K562 (cell line): ENCODE measurements at regions not wholly inside any gene's neighbourhood (a gene's known extent, or its start where the extent isn't known, plus 50 kb on each side); places are given as distances from the start of the nearest gene placed in this dataset.

Experiments
- ATAC-seq: fragments of 200-7000 bp; cut with Tn5 transposase; 3 replicates; pipeline ENCODE4 v1.9.1; 2020; ENCODE audit warnings: moderate library complexity
- BruUV-seq: library from RNA; stranded (reverse); fragments of 400-500 nt; replicated peaks from 2 replicates; lab custom pipeline; 2021; lab: Mats Ljungman, UMichigan
- CTCF ChIA-PET: fragments of 300-600 bp; formaldehyde crosslinking; extraction: SDS; loops from one replicate; lab custom pipeline; 2021; ENCODE audit warnings: low intra/inter-chr PET ratio; lab: Yijun Ruan, JAX
- POLR2A ChIA-PET: fragments of 300-600, 350-650 bp; sonication (Branson Sonifier 250); formaldehyde crosslinking; extraction: SDS; loops from one replicate; lab custom pipeline; 2021; ENCODE audit warnings: antibody characterized with exemption, inconsistent platforms; lab: Yijun Ruan, JAX
- DNase-seq, 4 experiments: peaks; one replicate each; pipeline versions ENCODE4 v3.0.0 to v3.0.0-alpha.2; 2011 to 2018; ENCODE audit warnings: low spot score in 3 of 4, mixed read lengths in 3 of 4; ENCODE audit errors: extremely low read depth in 1 of 4
- FAIRE-seq: peaks from 2 replicates; lab custom pipeline; 2011; peaks lifted over from hg19 to GRCh38; lab: Jason Lieb, UNC
- H2AFZ ChIP-seq: 2 replicates; pipeline ENCODE4 v1.6.0; 2011; ENCODE audit warnings: low read depth, low read length, control low read depth, inconsistent platforms
- H3K27ac ChIP-seq: fragments of 200-600 bp; 3 replicates; pipeline ENCODE4 v1.8.0; 2011; ENCODE audit warnings: low read depth, mild to moderate bottlenecking, control low read depth, inconsistent platforms, low read length, moderate library complexity, mixed read lengths; ENCODE audit errors: extremely low read depth
- H3K27me3 ChIP-seq, 2 experiments: fragments of 300-600 bp in 1 of 2; 2 replicates in 1 of 2; 3 replicates in 1 of 2; pipeline versions ENCODE4 v1.6.0 to v1.8.0; 2011; ENCODE audit warnings: inconsistent platforms in 2 of 2, low read length in 2 of 2, mild to moderate bottlenecking in 1 of 2, mixed read lengths in 1 of 2, moderate library complexity in 1 of 2; ENCODE audit not compliant: control insufficient read depth in 2 of 2, insufficient read depth in 2 of 2
- H3K36me3 ChIP-seq: fragments of 300-600 bp; 3 replicates; pipeline ENCODE4 v1.8.0; 2011; ENCODE audit warnings: mild to moderate bottlenecking, low read length, inconsistent platforms; ENCODE audit not compliant: control insufficient read depth, insufficient read depth
- H3K4me1 ChIP-seq, 2 experiments: fragments of 200-600 bp in 1 of 2; replicated peaks in 1 of 2; 2 replicates in 1 of 2; 3 replicates in 1 of 2; pipeline versions ENCODE4 v1.5.1 to v1.8.0; 2011; ENCODE audit warnings: inconsistent platforms in 2 of 2, low read length in 2 of 2, mild to moderate bottlenecking in 1 of 2, mixed read lengths in 1 of 2, moderate library complexity in 1 of 2; ENCODE audit not compliant: control insufficient read depth in 2 of 2, insufficient read depth in 2 of 2
- H3K4me2 ChIP-seq: 2 replicates; pipeline ENCODE4 v1.6.1; 2011; ENCODE audit warnings: low read length, control low read depth, inconsistent platforms, mixed read lengths; ENCODE audit not compliant: insufficient read depth
- H3K4me3 ChIP-seq: fragments of 200-600 bp; sonication (generic), shearing (Covaris generic); 2 replicates; pipeline ENCODE4 v1.5.1; 2016; ENCODE audit warnings: control low read depth, inconsistent platforms
- H3K79me2 ChIP-seq: fragments of 200-600 bp; 3 replicates; pipeline ENCODE4 v1.8.0; 2011; ENCODE audit warnings: low read length, inconsistent platforms; ENCODE audit not compliant: control insufficient read depth, insufficient read depth
- H3K9ac ChIP-seq, 2 experiments: 2 replicates each; pipeline versions ENCODE4 v1.6.0 to v1.6.1; 2011; ENCODE audit warnings: low read depth in 2 of 2, low read length in 2 of 2, control low read depth in 1 of 2, inconsistent platforms in 1 of 2, mild to moderate bottlenecking in 1 of 2, mixed read lengths in 1 of 2; ENCODE audit not compliant: insufficient read depth in 1 of 2
- H3K9me1 ChIP-seq: one replicate; pipeline ENCODE4 v1.6.0; 2011; ENCODE audit warnings: inconsistent platforms, mild to moderate bottlenecking, low read length, moderate library complexity; ENCODE audit not compliant: control insufficient read depth, insufficient read depth
- H3K9me3 ChIP-seq: replicated peaks from 2 replicates; pipeline ENCODE4 v1.5.1; 2011; ENCODE audit warnings: low read depth, low read length, inconsistent platforms; ENCODE audit not compliant: control insufficient read depth, insufficient read depth
- H4K20me1 ChIP-seq: replicated peaks from 2 replicates; pipeline ENCODE4 v1.6.1; 2011; ENCODE audit warnings: low read length, inconsistent platforms, mixed read lengths; ENCODE audit not compliant: control insufficient read depth, insufficient read depth
- IRF2 ChIP-seq: sonication (generic); formaldehyde crosslinking; IDR thresholded peaks from 2 replicates; pipeline ENCODE4 v1.8.1; 2022; ENCODE audit warnings: mild to moderate bottlenecking, missing genetic modification reagents
- NCOA1 ChIP-seq: fragments of 450-650 bp; IDR thresholded peaks from 2 replicates; pipeline ENCODE4 v1.6.1; 2016; ENCODE audit warnings: low read depth
- POLR3G ChIP-seq: IDR thresholded peaks from 2 replicates; pipeline ENCODE4 v1.6.1; 2011; ENCODE audit not compliant: insufficient read length, insufficient replicate concordance; ENCODE audit errors: extremely low read depth
- RBBP5 ChIP-seq: fragments of 200-600 bp; sonication (generic); IDR thresholded peaks from 2 replicates; pipeline ENCODE4 v1.6.1; 2012; ENCODE audit warnings: borderline replicate concordance, mild to moderate bottlenecking, low read length, control low read depth, inconsistent platforms; ENCODE audit not compliant: insufficient read depth, poor library complexity, severe bottlenecking
- SAFB ChIP-seq: fragments of 200-400 bp; formaldehyde crosslinking; IDR thresholded peaks from 2 replicates; pipeline ENCODE4 v1.6.1; 2017; ENCODE audit warnings: low read depth, low read length, borderline replicate concordance
- SRSF7 ChIP-seq: fragments of 200-400 bp; formaldehyde crosslinking; optimal IDR thresholded peaks from 2 replicates; pipeline ENCODE3; 2017; ENCODE audit warnings: mild to moderate bottlenecking, low read depth, low read length
- ZNF644 ChIP-seq: fragments of 200-800 bp; sonication (Bioruptor generic); IDR thresholded peaks from 2 replicates; pipeline ENCODE4 v1.6.1; 2016; ENCODE audit warnings: low read depth, missing genetic modification characterization, missing compliant biosample characterization
- WGBS: fragments of 100-300 bp; shearing (Covaris generic); methylation state at CpG from one replicate; pipeline ENCODE4 v1.1.6; 2016; ENCODE audit warnings: low coverage, mixed read lengths; ENCODE audit not compliant: insufficient coverage; ENCODE audit errors: missing lambda C conversion rate; 5-methylcytosine and 5-hydroxymethylcytosine counted together
- in situ Hi-C: fragments of 300-500 bp; cut with MboI; formaldehyde crosslinking; loops from 4 replicates; pipeline ENCODE4 v1.15.0; 2018; ENCODE audit warnings: inconsistent platforms, mixed read lengths
- intact Hi-C: fragments of 100-400 bp; cut with micrococcal nuclease; formaldehyde crosslinking; loops from 2 replicates; pipeline ENCODE4 v1.14.2; 2022
- TF ChIP-seq, protein P1 (sequence below): fragments of 200-400 bp; formaldehyde crosslinking; IDR thresholded peaks from 2 replicates; pipeline ENCODE4 v1.6.1; 2017; ENCODE audit warnings: mild to moderate bottlenecking, low read depth, low read length, moderate library complexity

- TF ChIP-seq, protein P1, sequence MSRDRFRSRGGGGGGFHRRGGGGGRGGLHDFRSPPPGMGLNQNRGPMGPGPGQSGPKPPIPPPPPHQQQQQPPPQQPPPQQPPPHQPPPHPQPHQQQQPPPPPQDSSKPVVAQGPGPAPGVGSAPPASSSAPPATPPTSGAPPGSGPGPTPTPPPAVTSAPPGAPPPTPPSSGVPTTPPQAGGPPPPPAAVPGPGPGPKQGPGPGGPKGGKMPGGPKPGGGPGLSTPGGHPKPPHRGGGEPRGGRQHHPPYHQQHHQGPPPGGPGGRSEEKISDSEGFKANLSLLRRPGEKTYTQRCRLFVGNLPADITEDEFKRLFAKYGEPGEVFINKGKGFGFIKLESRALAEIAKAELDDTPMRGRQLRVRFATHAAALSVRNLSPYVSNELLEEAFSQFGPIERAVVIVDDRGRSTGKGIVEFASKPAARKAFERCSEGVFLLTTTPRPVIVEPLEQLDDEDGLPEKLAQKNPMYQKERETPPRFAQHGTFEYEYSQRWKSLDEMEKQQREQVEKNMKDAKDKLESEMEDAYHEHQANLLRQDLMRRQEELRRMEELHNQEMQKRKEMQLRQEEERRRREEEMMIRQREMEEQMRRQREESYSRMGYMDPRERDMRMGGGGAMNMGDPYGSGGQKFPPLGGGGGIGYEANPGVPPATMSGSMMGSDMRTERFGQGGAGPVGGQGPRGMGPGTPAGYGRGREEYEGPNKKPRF: no peak
- TF ChIP-seq SAFB (no peak), ZNF644 (tag) (no peak), POLR3G (no peak)
Measured at GRCh38 chr4:180598281-180598680, 1644.9 kb upstream of the TENM3 start (continued).

GRCh38 chr4:180603791-180604190 is 1639.4 kb upstream of the TENM3 start:
- no peak for FAIRE-seq
- CTCF ChIA-PET: no interaction called here
- Histone ChIP-seq H3K4me3 (no peak overlapping the region), H3K27me3 (no peaks in the 10 kb centered on the region), H3K9ac (no peak overlapping the region)
- TF ChIP-seq RBBP5 (no peak), NCOA1 (no peak), IRF2 (CRISPR knock-in tag) (no peak), SRSF7 (no peak)
- TF ChIP-seq, all 486 proteins: peak for 0
- intact Hi-C loops (no loop called here), in situ Hi-C loops (no loop called here)
- H2AFZ ChIP-seq: no peak overlapping the region
- H3K36me3 ChIP-seq: no peaks in the 10 kb centered on the region
- no peaks in the 10 kb centered on the region for H3K79me2 ChIP-seq
- BruUV-seq: no TSS peak
- H3K27ac ChIP-seq: no peak overlapping the region
- DNase-seq: no peak
- WGBS: 5% methylated on average over 2 of the region's 2 CpGs
- H3K4me1 ChIP-seq: no peaks in the 10 kb centered on the region
- no peaks in the 10 kb centered on the region for H4K20me1 ChIP-seq
- no peak overlapping the region for H3K4me2 ChIP-seq
- POLR2A ChIA-PET: no interaction called here
- no peaks in the 10 kb centered on the region; the same call in 1 of the 2 replicates for H3K9me3 ChIP-seq
- no peaks in the 10 kb centered on the region for H3K9me1 ChIP-seq
- no peak for ATAC-seq
